GM21515 (cell line): ENCODE measurements at regions not wholly inside any gene's neighbourhood (a gene's known extent, or its start where the extent isn't known, plus 50 kb on each side); places are given as distances from the start of the nearest gene placed in this dataset.
"Not testable (repeated sequence)": the region's sequence is repeated elsewhere in the genome, so short reads cannot be mapped to it uniquely, and the experiment has no call there.

Source experiments
- ATAC-seq: cut with Tn5 transposase; IDR thresholded peaks from one replicate; pipeline ENCODE4 v1.9.1; 2021; ENCODE audit not compliant: unreplicated experiment

- ATAC-seq: no peak
Observed at GRCh38 chr4:126610933-126611332, 1021.8 kb upstream of the INTU start.

GRCh38 chr4:126611900-126612299 is 1020.9 kb upstream of the INTU start:
- no peak for ATAC-seq

GRCh38 chr4:126614356-126614855 is 1018.4 kb upstream of the INTU start:
- no peak for ATAC-seq

GRCh38 chr4:126616795-126617194 is 1016.0 kb upstream of the INTU start:
- ATAC-seq: no peak

- no peak for ATAC-seq
Observed at GRCh38 chr4:126627255-126627654, 1005.5 kb upstream of the INTU start.

- no peak for ATAC-seq
Observed at GRCh38 chr4:126628933-126629332, 1003.8 kb upstream of the INTU start.

GRCh38 chr4:126630230-126630629 is 1002.5 kb upstream of the INTU start:
- no peak for ATAC-seq

GRCh38 chr4:126633306-126633705 is 999.5 kb upstream of the INTU start:
- no peak for ATAC-seq

- no peak for ATAC-seq
Observed at GRCh38 chr4:126637706-126638105, 995.1 kb upstream of the INTU start.

- ATAC-seq: no peak
Observed at GRCh38 chr4:126647320-126647719, 985.4 kb upstream of the INTU start.

GRCh38 chr4:126647756-126648397 is 984.9 kb upstream of the INTU start:
- ATAC-seq: no peak

GRCh38 chr4:126658411-126658810 is 974.3 kb upstream of the INTU start:
- no peak for ATAC-seq

- ATAC-seq: no peak
Observed at GRCh38 chr4:126661194-126661593, 971.6 kb upstream of the INTU start.

GRCh38 chr4:126664839-126665238 is 967.9 kb upstream of the INTU start:
- no peak for ATAC-seq

- not testable (repeated sequence) for ATAC-seq
Observed at GRCh38 chr4:126670038-126670437, 962.7 kb upstream of the INTU start.

GRCh38 chr4:126678618-126679017 is 954.1 kb upstream of the INTU start:
- no peak for ATAC-seq

GRCh38 chr4:126679303-126679702 is 953.5 kb upstream of the INTU start:
- no peak for ATAC-seq

GRCh38 chr4:126682250-126682649 is 950.5 kb upstream of the INTU start:
- no peak for ATAC-seq

GRCh38 chr4:126686491-126686890 is 946.3 kb upstream of the INTU start:
- no peak for ATAC-seq

GRCh38 chr4:126687655-126688358 is 945.0 kb upstream of the INTU start:
- ATAC-seq: no peak

GRCh38 chr4:126691797-126692196 is 941.0 kb upstream of the INTU start:
- no peak for ATAC-seq

GRCh38 chr4:126697748-126698147 is 935.0 kb upstream of the INTU start:
- ATAC-seq: no peak

GRCh38 chr4:126698224-126698623 is 934.5 kb upstream of the INTU start:
- no peak for ATAC-seq
